ENCODE measurements at regions not wholly inside any gene's neighbourhood (a gene's known extent, or its start where the extent isn't known, plus 50 kb on each side); places are given as distances from the start of the nearest gene placed in this dataset.
"Not testable (repeated sequence)": the region's sequence is repeated elsewhere in the genome, so short reads cannot be mapped to it uniquely, and the experiment has no call there.

GRCh38 chr5:167921796-167922195 is 369.6 kb upstream of the WWC1 start:
- DNase-seq: no peak

GRCh38 chr5:167923396-167923795 is 368.0 kb upstream of the WWC1 start:
- DNase-seq: no peak

DNA sequence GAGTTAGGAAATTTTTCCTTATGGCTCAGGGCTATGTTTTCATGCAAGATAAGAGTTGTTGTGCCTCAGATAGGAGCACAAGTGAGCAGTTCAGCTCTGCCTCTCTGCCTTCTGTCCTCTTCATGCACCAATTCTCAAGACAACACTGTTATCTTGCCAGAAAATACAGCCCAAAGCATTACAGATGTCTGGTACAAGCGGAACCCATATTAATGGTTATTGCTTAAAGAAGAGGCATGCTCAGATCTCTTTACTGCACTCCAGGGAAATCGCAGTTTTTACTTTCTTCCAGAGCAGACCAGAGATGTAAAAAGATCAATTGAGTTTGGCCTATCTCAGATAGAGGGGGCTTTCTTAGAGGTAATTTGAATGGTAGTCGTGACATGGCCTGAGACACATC is 361.6 kb upstream of the WWC1 start:
- DNase-seq: no peak

GRCh38 chr5:167934551-167934971 is 356.9 kb upstream of the WWC1 start:
- no peak for DNase-seq

DNA sequence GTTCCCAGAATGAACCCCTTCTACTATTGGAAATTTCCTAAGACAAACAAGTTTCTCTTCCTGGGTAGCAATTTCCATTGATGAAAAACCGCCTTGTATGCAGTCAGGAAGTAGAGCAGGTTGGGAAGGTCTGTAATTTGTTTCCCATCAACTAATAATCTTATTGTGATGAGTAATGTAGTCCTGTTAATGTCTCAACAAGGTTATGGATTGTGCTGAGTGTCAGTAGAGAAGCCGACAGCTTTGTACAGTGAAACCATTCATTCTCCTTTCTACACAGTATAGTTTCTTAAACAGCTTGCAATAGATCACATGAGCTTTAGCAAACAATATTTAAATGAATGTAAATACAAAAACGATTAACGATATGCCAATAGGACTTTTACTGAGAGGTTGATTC is 355.4 kb upstream of the WWC1 start:
- DNase-seq: no peak

DNA sequence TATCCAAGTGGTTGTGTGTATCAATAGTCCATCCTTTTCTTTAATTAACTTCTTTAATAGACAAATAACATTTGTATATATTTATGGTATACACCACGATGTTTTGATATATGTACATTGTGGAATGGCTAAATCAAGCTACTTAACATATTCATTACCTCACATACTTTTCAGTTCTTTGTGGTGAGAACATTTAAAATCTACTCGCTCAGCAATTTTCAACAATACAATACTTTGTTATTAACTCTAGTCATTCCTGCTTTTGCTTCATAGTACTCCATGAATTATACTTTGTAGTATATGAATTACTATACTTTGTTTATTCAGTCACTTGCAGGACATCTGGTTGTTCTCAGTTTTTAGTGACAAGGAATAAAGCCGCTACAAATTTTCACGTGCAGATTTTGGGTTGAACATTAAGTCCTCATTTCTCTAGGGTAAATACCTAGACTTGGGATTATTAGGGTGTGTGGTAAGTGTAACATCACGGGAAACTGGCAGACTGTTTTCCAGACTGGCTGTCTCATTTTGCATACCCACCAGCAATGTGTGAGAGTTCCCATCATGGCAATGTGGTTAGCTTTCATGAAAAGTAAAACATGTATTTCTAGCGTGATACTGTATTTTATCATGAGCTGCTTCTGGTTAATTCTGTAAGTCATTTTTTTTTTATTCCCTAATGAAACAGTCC is 354.4 kb upstream of the WWC1 start:
- DNase-seq: no peak

GRCh38 chr5:167937635-167937998 is 353.8 kb upstream of the WWC1 start:
- no peak for DNase-seq

DNA sequence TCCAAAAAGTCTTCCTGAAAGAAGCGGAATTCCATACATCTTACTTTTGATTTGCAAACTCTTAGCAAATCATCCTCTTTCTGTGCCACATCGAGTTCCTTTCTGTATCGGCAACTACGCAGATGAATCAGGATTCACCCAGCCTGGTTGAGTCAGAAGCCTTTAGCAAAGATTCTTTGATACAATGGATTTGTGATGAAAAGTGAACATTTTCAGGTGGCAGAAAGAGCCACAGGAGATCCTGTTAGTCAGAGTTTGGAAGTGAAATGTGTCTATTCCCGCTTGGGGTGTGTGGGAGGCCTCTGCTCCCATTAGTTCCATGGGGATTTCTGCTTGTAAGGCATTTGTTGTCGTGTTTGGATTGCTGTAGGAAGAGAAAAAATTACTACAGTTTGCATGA is 351.8 kb upstream of the WWC1 start:
- no peak for DNase-seq

- DNase-seq: no peak
Observed at GRCh38 chr5:167940911-167941310, 350.5 kb upstream of the WWC1 start.

DNA sequence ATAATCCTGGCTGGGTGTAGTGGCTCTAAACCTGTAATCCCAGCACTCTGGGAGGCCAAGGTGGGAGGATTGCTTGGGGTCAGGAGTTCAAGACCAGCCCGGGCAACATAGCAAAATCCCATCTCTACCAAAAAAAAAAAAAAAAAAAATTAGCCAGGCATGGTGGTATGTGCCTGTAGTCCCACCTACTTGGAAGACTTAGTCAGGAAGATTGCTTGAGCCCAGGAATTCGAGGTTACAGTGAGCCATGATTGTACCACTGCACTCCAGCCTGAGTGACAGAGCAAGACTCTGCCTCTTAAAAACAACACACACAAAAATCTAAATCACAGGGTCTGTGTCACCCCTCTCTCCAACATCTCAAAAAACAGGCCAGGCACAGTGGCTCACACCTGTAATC is 349.9 kb upstream of the WWC1 start:
- not testable (repeated sequence) for DNase-seq

- DNase-seq: no peak
Observed at GRCh38 chr5:167943343-167943742, 348.1 kb upstream of the WWC1 start.

- no peak for DNase-seq
Observed at GRCh38 chr5:167944121-167944852, 347.2 kb upstream of the WWC1 start.

- DNase-seq: peak; percentile 52
Observed at GRCh38 chr5:167945542-167946384, 345.7 kb upstream of the WWC1 start.

- no peak for DNase-seq
Observed at GRCh38 chr5:167947306-167947705, 344.1 kb upstream of the WWC1 start.

DNA sequence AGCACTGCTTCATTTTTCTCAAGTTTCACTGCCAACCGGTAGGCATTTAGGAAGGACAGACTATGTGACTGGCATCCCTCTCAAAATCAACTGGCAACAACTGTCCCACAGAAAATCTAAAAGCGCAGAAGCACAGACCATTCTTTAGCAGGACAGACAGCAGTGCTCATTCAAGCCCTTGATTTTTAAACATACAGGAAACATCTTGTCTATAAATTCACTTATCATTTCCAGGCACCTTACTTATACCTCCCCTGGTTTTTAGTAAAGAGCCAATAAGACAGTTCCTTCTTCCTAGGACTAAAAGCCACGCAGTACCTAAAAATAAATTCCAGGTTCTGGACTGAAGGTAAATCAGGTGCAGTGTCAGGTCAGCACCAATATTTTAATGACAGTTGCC is 343.2 kb upstream of the WWC1 start:
- no peak for DNase-seq

DNA sequence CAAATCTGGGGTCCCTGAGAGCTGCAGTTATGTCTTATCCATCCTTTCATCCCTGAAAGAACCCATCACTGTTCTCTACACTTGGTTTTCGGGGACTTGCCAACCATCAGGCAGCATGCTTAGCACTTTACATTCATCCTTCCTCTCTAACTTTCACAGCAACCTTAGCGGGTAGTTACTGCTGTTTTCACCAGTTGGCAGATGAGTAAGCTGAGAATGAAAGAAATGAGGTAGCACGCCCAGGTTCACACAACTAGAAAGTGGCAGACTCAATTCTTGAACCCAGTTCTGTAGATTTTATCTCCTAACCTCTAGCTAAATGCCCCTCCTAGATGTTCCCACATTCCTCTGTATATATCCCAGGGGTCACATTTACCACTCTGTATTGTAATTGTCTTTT is 342.0 kb upstream of the WWC1 start:
- no peak for DNase-seq

GRCh38 chr5:167950126-167950721 is 341.2 kb upstream of the WWC1 start:
- no peak for DNase-seq

GRCh38 chr5:167951116-167951515 is 340.3 kb upstream of the WWC1 start:
- no peak for DNase-seq

GRCh38 chr5:167952278-167952995 is 339.0 kb upstream of the WWC1 start:
- no peak for DNase-seq

- no peak for DNase-seq
Observed at GRCh38 chr5:167953151-167953798, 338.2 kb upstream of the WWC1 start.

- no peak for DNase-seq
Observed at GRCh38 chr5:167961731-167962130, 329.7 kb upstream of the WWC1 start.

DNA sequence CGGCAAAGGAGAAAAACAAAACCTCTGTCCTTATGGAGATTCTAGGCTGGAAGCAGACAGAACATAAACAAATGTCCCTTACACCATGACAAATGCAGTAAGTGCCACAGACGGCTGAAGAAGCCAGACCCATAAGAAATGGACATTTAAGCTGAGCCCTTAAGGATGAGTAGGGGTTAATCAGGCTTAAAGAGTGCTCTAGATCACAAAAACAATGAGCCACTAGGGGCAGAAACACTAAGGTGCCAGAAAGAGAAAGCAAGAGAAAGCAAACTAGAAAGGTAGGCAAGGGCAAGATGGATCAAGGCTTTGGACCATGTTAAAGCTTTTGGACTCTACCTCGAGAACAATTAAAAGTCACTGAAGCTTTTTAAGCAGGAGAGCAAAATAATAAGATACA is 326.9 kb upstream of the WWC1 start:
- DNase-seq: no peak

All from right kidney (tissue), 1 donor.